Activated effector memory CD4-positive, alpha-beta T cell treated with anti-CD3 and anti-CD28 coated beads, Interleukin-2, amount 50 U/mL, for 16 hours (primary cell): ENCODE measurements at regions not wholly inside any gene's neighbourhood (a gene's known extent, or its start where the extent isn't known, plus 50 kb on each side); places are given as distances from the start of the nearest gene placed in this dataset.
"Not testable (repeated sequence)": the region's sequence is repeated elsewhere in the genome, so short reads cannot be mapped to it uniquely, and the experiment has no call there.

ENCODE experiments used
- DNase-seq: peaks from one replicate; pipeline ENCODE4 v3.0.0-alpha.2; 2020

- no peak for DNase-seq
Measured at GRCh38 chr12:83659321-83659720, 972.6 kb downstream of the TMTC2 start.

- no peak for DNase-seq
Measured at GRCh38 chr12:83656004-83656403, 969.3 kb downstream of the TMTC2 start.

GRCh38 chr12:83642205-83642604 lies 955.5 kb downstream of the TMTC2 start:
- DNase-seq: no peak

GRCh38 chr12:83641789-83642188 lies 955.1 kb downstream of the TMTC2 start:
- DNase-seq: no peak

GRCh38 chr12:83634726-83635267 lies 948.1 kb downstream of the TMTC2 start:
- no peak for DNase-seq

- DNase-seq: no peak
Measured at GRCh38 chr12:83630526-83630925, 943.8 kb downstream of the TMTC2 start.

GRCh38 chr12:83629931-83630330 lies 943.2 kb downstream of the TMTC2 start:
- no peak for DNase-seq

- DNase-seq: no peak
Measured at GRCh38 chr12:83622205-83622604, 935.5 kb downstream of the TMTC2 start.

- DNase-seq: no peak
Measured at GRCh38 chr12:83619973-83620372, 933.3 kb downstream of the TMTC2 start.

- DNase-seq: no peak
Measured at GRCh38 chr12:83615152-83615551, 928.4 kb downstream of the TMTC2 start.

- DNase-seq: no peak
Measured at GRCh38 chr12:83613586-83614110, 926.9 kb downstream of the TMTC2 start.

GRCh38 chr12:83603106-83603505 lies 916.4 kb downstream of the TMTC2 start:
- DNase-seq: no peak

GRCh38 chr12:83575326-83575725 lies 888.6 kb downstream of the TMTC2 start:
- DNase-seq: no peak

GRCh38 chr12:83574142-83574541 lies 887.4 kb downstream of the TMTC2 start:
- no peak for DNase-seq

GRCh38 chr12:83573671-83574070 lies 887.0 kb downstream of the TMTC2 start:
- no peak for DNase-seq

- DNase-seq: no peak
Measured at GRCh38 chr12:83559650-83560049, 872.9 kb downstream of the TMTC2 start.

GRCh38 chr12:83556040-83556439 lies 869.3 kb downstream of the TMTC2 start:
- not testable (repeated sequence) for DNase-seq

- DNase-seq: no peak
Measured at GRCh38 chr12:83541446-83541845, 854.7 kb downstream of the TMTC2 start.

- no peak for DNase-seq
Measured at GRCh38 chr12:83538361-83538965, 851.8 kb downstream of the TMTC2 start.

- DNase-seq: no peak
Measured at GRCh38 chr12:83537428-83538053, 850.8 kb downstream of the TMTC2 start.

GRCh38 chr12:83536496-83536895 lies 849.8 kb downstream of the TMTC2 start:
- DNase-seq: no peak

- no peak for DNase-seq
Measured at GRCh38 chr12:83528571-83528970, 841.9 kb downstream of the TMTC2 start.

GRCh38 chr12:83527810-83528209 lies 841.1 kb downstream of the TMTC2 start:
- DNase-seq: no peak

GRCh38 chr12:83515306-83516026 lies 828.8 kb downstream of the TMTC2 start:
- DNase-seq: no peak
